B cell (primary cell): ENCODE measurements at regions not wholly inside any gene's neighbourhood (a gene's known extent, or its start where the extent isn't known, plus 50 kb on each side); places are given as distances from the start of the nearest gene placed in this dataset.

Experiments used
- ATAC-seq: fragments of 200-7000 bp; cut with Tn5 transposase; one replicate; pipeline ENCODE4 v1.10.0; 2021; ENCODE audit warnings: low read depth, mild to moderate bottlenecking, moderate number of reproducible peaks, moderate library complexity
- CTCF ChIA-PET: fragments of 350-600 bp; sonication (Branson Sonifier 250); formaldehyde crosslinking; loops from one replicate; lab custom pipeline; 2021; ENCODE audit warnings: antibody characterized with exemption, inconsistent platforms; lab: Charles Lee
- POLR2A ChIA-PET: fragments of 350-600 bp; sonication (Branson Sonifier 250); formaldehyde crosslinking; loops from one replicate; lab custom pipeline; 2021; ENCODE audit warnings: antibody characterized with exemption; lab: Charles Lee
- DNase-seq: peaks from one replicate; pipeline ENCODE4 v3.0.0; 2013
- H2AFZ ChIP-seq: 2 replicates; pipeline ENCODE4 v1.6.1; 2012; ENCODE audit warnings: mild to moderate bottlenecking, low read depth, low read length; ENCODE audit not compliant: insufficient read depth, poor library complexity, severe bottlenecking
- H3K27ac ChIP-seq, 2 donors: 1 replicate in 1 of 2; 2 replicates in 1 of 2; pipeline ENCODE4 v1.5.1; 2012 to 2013; ENCODE audit warnings: low read length in 2 of 2, mild to moderate bottlenecking in 2 of 2, moderate library complexity in 1 of 2
- H3K27me3 ChIP-seq, 4 experiments: fragments of 200-600 bp in 1 of 4; sonication (generic) in 1 of 4; replicated peaks in 1 of 4; 1 replicate in 2 of 4; 2 replicates in 2 of 4; pipeline versions ENCODE4 v1.6.1 to v1.7.0; 2013 to 2016; ENCODE audit warnings: low read length in 3 of 4, mild to moderate bottlenecking in 2 of 4, mixed read lengths in 1 of 4, moderate library complexity in 1 of 4; ENCODE audit not compliant: insufficient read depth in 4 of 4, control insufficient read depth in 3 of 4; ENCODE audit errors: control extremely low read depth in 1 of 4
- H3K36me3 ChIP-seq, 2 experiments: replicated peaks in 1 of 2; 1 replicate in 1 of 2; 2 replicates in 1 of 2; pipeline versions ENCODE4 v1.6.1 to v1.7.1; 2013; ENCODE audit warnings: low read length in 1 of 2; ENCODE audit not compliant: insufficient read depth in 2 of 2, control insufficient read depth in 1 of 2; ENCODE audit errors: control extremely low read depth in 1 of 2, extremely low read depth in 1 of 2
- H3K4me1 ChIP-seq, 2 donors: fragments of 200-600 bp in 1 of 2; sonication (generic) in 1 of 2; 1 replicate in 1 of 2; 2 replicates in 1 of 2; pipeline versions ENCODE4 v1.5.1 to v1.6.1; 2013 to 2017; ENCODE audit warnings: low read length in 2 of 2; ENCODE audit not compliant: control insufficient read depth in 2 of 2, insufficient read depth in 2 of 2
- H3K4me2 ChIP-seq: replicated peaks from 2 replicates; pipeline ENCODE3; 2012; ENCODE audit warnings: mild to moderate bottlenecking, low read depth, low read length; ENCODE audit not compliant: poor library complexity, severe bottlenecking
- H3K4me3 ChIP-seq, 5 experiments: fragments of 200-600 bp in 1 of 5; sonication (generic) in 1 of 5; 1 replicate in 3 of 5; 2 replicates in 2 of 5; pipeline versions ENCODE4 v1.5.1 to v1.7.0; 2011 to 2016; ENCODE audit warnings: low read length in 4 of 5, mild to moderate bottlenecking in 4 of 5, low read depth in 2 of 5, control low read depth in 1 of 5, moderate library complexity in 1 of 5; ENCODE audit not compliant: insufficient read depth in 1 of 5; ENCODE audit errors: control extremely low read depth in 1 of 5, extremely low read depth in 1 of 5
- H3K79me2 ChIP-seq: fragments of 200-600 bp; sonication (generic); one replicate; pipeline ENCODE4 v1.6.0; 2016; ENCODE audit warnings: low read length; ENCODE audit not compliant: control insufficient read depth, insufficient read depth
- H3K9ac ChIP-seq: fragments of 200-600 bp; sonication (generic); 2 replicates; pipeline ENCODE4 v1.6.1; 2017; ENCODE audit warnings: mild to moderate bottlenecking, low read length, moderate library complexity
- H3K9me3 ChIP-seq, 3 donors: one replicate each; pipeline versions ENCODE4 v1.6.1 to v1.7.1; 2013; ENCODE audit warnings: low read length in 2 of 3; ENCODE audit not compliant: control insufficient read depth in 2 of 3, insufficient read depth in 1 of 3; ENCODE audit errors: control extremely low read depth in 1 of 3
- H4K20me1 ChIP-seq: 2 replicates; pipeline ENCODE4 v1.6.0; 2012; ENCODE audit warnings: mild to moderate bottlenecking, low read length; ENCODE audit not compliant: insufficient read depth, control insufficient read depth, poor library complexity, severe bottlenecking
- H3K27ac Mint-ChIP-seq: one replicate; pipeline ENCODE4 v1.8.0; 2021; ENCODE audit warnings: mixed read lengths
- H3K27me3 Mint-ChIP-seq: one replicate; pipeline ENCODE4 v1.8.0; 2021; ENCODE audit warnings: mixed read lengths
- H3K4me1 Mint-ChIP-seq: one replicate; pipeline ENCODE4 v1.8.0; 2021; ENCODE audit warnings: mixed read lengths
- H3K4me3 Mint-ChIP-seq: one replicate; pipeline ENCODE4 v1.8.0; 2021; ENCODE audit warnings: mixed read lengths
- H3K9me3 Mint-ChIP-seq: one replicate; pipeline ENCODE4 v1.8.0; 2022; ENCODE audit warnings: mixed read lengths; ENCODE audit not compliant: insufficient read depth
- EZH2 ChIP-seq: IDR thresholded peaks from 2 replicates; pipeline ENCODE4 v1.6.1; 2012; ENCODE audit warnings: borderline replicate concordance, low read depth, mild to moderate bottlenecking, moderate library complexity, low read length; ENCODE audit not compliant: insufficient read depth, poor library complexity, severe bottlenecking
- WGBS: methylation state at CpG from one replicate; pipeline ENCODE4 v1.1.5; 2013; ENCODE audit warnings: missing lambda C conversion rate; ENCODE audit not compliant: insufficient coverage; 5-methylcytosine and 5-hydroxymethylcytosine counted together
- intact Hi-C: fragments of 100-400 bp; cut with micrococcal nuclease; formaldehyde crosslinking; loops from one replicate; pipeline ENCODE4 v1.10.0; 2022
- TF ChIP-seq, protein P1 (sequence below): fragments of 200-600 bp; IDR thresholded peaks from one replicate; pipeline ENCODE4 v1.8.0; 2022; ENCODE audit warnings: antibody characterized with exemption, mild to moderate bottlenecking

DNA sequence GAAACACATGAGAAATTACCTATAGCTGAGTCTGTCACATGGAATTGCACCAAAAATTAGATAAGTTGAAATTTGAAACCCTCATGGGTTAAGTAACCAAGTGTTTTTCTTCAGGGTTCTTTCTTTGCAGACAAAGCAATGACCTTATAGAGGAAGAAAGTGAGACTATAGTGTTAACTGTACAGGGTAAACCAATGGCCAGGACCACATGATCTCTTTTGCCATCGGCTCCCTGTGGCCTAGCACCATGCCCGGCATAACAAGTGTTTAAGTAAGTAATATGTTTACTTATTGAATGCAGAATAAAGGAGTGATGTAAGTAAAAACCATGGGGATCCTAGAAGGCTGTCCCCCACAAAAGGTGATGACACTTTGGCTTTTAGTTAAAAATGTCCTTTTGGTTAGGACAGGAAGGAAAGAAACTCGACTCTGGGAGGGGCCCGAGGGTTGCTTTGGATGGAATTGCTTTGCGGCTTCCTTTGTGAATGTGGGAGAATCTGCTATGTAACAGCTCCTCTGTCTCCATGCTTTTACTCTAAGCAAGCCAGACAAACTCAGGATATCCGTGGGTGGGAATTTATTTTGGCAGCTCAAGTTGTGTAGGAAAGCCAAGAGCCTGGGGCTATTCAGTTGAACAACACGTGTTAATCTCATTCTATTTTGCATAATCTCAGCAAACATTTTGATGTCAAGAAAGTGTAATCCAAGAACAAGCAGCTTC is 454.7 kb downstream of the INSC start:
- ATAC-seq (no peak), DNase-seq (no peak)
- H3K79me2 ChIP-seq: no peaks in the 10 kb centered on the region
- H3K4me2 ChIP-seq: no peak overlapping the region
- TF ChIP-seq, protein P1, sequence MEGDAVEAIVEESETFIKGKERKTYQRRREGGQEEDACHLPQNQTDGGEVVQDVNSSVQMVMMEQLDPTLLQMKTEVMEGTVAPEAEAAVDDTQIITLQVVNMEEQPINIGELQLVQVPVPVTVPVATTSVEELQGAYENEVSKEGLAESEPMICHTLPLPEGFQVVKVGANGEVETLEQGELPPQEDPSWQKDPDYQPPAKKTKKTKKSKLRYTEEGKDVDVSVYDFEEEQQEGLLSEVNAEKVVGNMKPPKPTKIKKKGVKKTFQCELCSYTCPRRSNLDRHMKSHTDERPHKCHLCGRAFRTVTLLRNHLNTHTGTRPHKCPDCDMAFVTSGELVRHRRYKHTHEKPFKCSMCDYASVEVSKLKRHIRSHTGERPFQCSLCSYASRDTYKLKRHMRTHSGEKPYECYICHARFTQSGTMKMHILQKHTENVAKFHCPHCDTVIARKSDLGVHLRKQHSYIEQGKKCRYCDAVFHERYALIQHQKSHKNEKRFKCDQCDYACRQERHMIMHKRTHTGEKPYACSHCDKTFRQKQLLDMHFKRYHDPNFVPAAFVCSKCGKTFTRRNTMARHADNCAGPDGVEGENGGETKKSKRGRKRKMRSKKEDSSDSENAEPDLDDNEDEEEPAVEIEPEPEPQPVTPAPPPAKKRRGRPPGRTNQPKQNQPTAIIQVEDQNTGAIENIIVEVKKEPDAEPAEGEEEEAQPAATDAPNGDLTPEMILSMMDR: no peak
- no peak for TF ChIP-seq EZH2
- H4K20me1 ChIP-seq: no peaks in the 10 kb centered on the region
- H3K9ac ChIP-seq: no peak overlapping the region
- H3K27ac Mint-ChIP-seq: no peak overlapping the region
- H2AFZ ChIP-seq: no peak overlapping the region
- no peaks in the 10 kb centered on the region for H3K4me1 ChIP-seq
- H3K4me1 Mint-ChIP-seq: no peaks in the 10 kb centered on the region
- H3K4me3 Mint-ChIP-seq: no peak overlapping the region
- 46% methylated on average over 4 of the region's 7 CpGs for WGBS
- H3K36me3 ChIP-seq: no peaks in the 10 kb centered on the region
- intact Hi-C loops: no loop called here
- H3K4me3 ChIP-seq: no peak overlapping the region
- POLR2A ChIA-PET: no interaction called here
- H3K27me3 ChIP-seq: no peaks in the 10 kb centered on the region
- no peaks in the 10 kb centered on the region for H3K27me3 Mint-ChIP-seq
- peaks cover 0 to 10% (median 0%) of the 10 kb centered on the region in 3 donors for H3K9me3 ChIP-seq
- CTCF ChIA-PET: no interaction called here
- H3K27ac ChIP-seq: no peak overlapping the region
- peaks cover 6% of the 10 kb centered on the region for H3K9me3 Mint-ChIP-seq

- no peak overlapping the region for H3K27ac Mint-ChIP-seq
- ChIA-PET POLR2A (no interaction called here), CTCF (no interaction called here)
- Histone ChIP-seq H3K9me3 (peaks cover 0 to 7% (median 0%) of the 10 kb centered on the region in 3 donors), H2AFZ (no peak overlapping the region), H3K9ac (no peak overlapping the region), H3K27ac (no peak overlapping the region), H3K4me2 (no peak overlapping the region), H3K79me2 (no peaks in the 10 kb centered on the region), H3K4me1 (no peaks in the 10 kb centered on the region), H3K4me3 (no peak overlapping the region), H3K27me3 (no peaks in the 10 kb centered on the region), H4K20me1 (no peaks in the 10 kb centered on the region), H3K36me3 (no peaks in the 10 kb centered on the region)
- TF ChIP-seq EZH2: no peak
- TF ChIP-seq, protein P1: no peak
- no peak for DNase-seq
- no peak overlapping the region for H3K4me3 Mint-ChIP-seq
- H3K27me3 Mint-ChIP-seq: no peaks in the 10 kb centered on the region
- 100% methylated on average over 1 of the region's 2 CpGs for WGBS
- intact Hi-C loops: no loop called here
- peaks cover 3% of the 10 kb centered on the region for H3K9me3 Mint-ChIP-seq
- H3K4me1 Mint-ChIP-seq: no peaks in the 10 kb centered on the region
- no peak for ATAC-seq
Observed at GRCh38 chr11:15575409-15575808, 460.7 kb downstream of the INSC start.
